NCI-H2081 (cell line): ENCODE measurements at regions not wholly inside any gene's neighbourhood (a gene's known extent, or its start where the extent isn't known, plus 50 kb on each side); places are given as distances from the start of the nearest gene placed in this dataset.
A peak's percentile ranks its signal among the peaks of the same experiment; 100 is the strongest.

Experiments
- DNase-seq, 2 experiments: peaks; one replicate each; lab custom pipeline; 2025; lab: John Stamatoyannopoulos, UW

DNA sequence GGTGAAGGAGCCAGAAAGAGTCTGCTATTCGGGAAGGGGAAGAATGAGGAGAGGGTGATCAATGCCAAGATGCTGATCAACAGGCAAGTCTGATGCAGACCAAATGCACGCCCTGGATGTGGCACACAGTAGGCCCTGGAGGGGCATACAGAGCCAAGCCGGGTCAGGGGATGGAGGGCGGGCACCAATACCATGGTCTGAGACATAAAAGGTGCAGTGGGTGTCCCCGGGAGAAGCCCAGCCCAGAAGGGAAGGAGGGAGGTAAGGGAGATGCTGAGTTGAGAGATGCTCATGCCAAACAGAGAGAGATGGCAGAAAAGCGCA lies 66.6 kb upstream of the ID2 start:
- no peak for DNase-seq

DNA sequence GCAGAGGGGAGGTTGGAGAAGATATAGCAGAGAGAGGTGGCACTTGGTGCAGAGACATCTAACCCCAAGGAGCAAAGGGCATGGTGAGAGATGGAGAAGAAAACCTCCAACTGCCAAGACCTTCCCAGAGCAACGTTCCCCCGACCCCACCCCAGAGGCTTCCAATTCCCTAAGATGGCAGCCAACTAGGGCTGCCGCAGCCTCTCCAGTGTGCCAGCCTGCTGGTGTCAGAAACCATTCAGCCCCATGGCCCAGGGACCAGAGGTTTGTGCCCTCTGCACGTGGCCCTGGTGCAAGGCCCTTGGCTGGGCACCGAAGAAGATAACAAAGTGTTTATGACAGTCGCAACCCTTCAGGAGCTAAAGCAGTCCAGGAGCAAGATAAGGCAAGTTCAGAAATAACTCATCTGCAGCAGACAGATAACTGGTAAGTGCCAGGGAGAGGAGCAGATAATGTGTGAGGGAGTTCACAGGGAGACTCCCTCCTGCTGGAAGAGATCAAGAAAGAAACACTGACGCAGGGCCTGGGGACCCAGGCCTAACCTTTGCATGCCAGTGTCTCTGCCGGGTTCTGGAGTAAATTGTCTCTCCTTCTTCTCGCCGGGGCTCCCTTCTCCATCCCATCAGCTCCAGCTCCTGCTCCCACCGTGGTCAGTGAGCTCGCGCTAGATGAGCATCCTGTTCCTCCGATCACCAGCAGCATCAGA lies 66.1 kb upstream of the ID2 start:
- no peak for DNase-seq

DNA sequence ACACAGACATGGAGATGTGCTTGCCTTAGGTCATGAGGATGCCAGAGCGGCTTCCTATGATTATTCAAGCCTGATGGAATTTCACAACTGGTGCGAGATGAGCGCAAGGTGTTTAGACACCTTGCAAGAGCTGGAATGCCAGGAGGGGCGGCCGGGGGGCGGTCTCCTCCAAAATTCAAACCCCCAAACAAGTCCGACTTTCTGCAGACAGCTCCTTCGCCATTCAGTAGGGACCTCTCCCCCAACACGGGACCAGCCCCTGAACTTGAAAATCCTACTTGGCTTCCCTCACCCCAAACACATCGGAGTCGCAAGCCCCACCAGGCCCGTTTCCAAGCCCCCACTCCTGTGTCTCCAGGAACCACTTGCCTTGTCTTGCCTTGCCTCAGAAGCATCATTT lies 64.8 kb upstream of the ID2 start:
- DNase-seq: no peak

DNA sequence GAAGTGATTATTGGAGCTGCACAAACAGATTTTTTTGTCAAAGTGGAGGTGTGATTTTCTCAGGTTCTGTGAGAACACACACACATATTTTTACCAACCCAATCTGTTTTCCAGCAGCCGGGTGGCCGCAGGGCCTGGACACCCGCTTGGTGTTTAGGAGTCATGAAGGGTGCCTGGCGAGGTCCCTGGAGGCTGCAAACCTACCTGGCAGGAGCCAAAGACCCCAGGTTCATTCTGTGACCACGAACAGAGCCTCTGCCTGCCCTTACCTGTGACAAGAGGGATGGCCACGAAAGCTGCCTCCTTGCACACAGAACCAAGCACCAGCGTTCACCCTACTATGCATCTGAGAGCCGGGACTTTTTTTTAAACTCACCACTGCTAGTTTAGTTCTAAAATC lies 64.3 kb upstream of the ID2 start:
- DNase-seq: no peak

DNA sequence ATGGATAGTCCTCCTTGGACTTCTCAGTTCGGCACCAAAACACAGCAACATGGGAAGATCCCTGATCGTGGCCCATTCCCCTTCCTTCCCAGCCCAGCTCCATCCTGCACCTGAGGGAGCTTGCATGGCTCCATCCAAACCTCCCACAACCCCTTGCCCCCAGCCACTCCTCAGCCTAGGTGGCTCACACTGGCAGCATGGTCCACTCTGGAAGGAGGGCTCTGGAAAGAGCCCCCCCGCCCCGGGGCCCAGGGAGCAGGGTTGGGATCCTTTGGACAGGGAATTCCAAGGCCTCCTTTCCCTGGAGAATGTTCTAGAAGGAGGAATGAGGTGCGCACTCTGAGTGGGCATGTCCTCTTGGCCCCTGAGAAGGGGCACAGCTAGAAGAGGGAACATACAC lies 62.8 kb upstream of the ID2 start:
- DNase-seq: no peak

DNA sequence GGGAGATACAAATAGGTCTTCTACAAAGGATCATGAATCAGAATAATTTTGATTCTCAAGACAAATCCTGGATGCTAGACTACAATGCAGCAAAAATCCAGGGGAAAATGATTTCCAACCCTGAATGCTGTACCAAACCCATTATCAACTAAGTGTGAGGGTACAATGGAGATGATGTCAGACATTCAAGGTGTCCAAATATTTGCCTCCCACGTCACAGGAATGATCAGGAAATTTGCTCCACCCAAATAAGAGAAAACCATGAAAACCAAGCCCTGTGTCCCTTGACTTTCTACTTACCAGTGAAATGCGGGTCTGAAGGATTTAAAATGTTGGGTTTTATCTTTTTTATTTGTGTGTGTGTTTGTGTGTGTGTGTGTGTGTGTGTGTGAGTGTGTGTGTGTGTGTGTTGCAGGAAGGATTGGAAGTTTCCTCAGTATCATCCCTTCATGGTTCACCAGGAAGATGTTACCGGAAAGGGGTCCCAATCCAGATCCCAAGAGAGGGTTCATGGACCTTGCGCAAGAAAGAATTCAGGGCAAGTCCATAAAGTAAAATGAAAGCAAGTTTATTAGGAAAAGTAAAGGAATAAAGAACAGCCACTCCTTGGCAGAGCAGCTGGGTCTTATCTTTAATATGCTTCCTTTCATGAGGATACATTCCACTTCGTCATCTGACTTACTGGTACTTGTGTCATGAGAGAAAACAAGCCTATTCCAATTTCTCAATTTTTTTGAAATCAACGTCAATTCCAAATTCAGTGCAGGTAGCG lies 61.1 kb upstream of the ID2 start:
- DNase-seq: peak in 1 of 2 experiments; percentile 14

DNA sequence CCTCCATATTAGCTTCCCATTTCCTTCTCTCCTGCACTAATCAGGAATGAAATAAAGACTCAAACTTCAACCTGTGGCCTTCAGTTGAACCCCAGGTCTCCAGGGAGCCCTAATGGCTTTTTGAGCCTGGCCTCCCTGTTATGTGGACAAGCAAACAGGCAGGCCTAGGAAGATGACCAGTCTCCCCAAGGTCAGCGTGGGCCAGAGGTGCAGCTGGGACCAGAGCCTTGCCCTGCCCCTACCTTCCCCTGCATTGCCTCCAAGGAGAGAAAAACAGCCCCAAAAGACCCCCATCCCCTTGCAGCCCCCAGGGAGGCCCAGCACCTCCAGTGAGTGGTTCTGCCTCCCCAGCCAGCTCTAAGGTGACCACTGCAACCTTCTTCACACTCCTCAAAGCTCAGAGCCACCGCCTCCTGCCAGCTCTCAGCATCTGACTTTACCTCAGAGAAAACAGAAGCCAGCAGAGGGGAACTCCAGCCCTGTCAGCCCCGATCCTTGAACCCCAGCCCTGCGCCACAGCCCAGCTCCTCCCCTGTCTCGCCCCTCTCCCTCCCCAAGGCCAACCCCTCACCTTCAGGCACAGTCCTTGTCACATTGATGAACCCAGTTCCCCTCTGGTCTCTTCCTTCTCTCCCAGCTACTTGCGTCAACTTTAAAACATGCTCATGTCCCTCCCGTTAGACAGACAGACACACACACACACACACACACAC lies 59.5 kb upstream of the ID2 start:
- no peak for DNase-seq

DNA sequence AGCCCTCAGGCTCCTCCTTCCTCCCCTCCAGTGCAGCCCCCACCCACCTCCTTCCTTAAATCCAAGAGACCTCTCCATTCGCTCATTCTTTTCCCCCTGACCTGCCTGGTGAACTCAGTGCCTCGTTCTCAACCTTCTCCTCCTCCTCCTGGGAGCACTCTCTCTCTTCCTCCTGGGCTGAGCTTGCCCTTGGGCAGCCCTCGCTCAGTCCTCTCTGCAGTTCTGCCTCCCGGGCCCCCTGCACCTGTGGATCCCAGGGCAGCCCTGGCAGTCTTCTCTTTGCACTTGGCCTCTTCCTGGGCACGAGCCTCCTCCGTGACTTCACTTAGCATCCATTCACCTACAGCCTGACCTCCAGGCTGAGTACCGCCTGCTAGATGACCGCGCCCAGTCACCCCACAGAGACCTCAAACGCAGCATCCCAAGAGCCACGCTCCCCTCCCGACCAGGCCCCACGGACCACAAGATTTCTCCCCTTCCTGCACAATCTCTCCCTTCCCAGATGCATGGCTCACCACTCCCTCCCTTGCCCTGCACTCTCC lies 58.9 kb upstream of the ID2 start:
- no peak for DNase-seq

DNA sequence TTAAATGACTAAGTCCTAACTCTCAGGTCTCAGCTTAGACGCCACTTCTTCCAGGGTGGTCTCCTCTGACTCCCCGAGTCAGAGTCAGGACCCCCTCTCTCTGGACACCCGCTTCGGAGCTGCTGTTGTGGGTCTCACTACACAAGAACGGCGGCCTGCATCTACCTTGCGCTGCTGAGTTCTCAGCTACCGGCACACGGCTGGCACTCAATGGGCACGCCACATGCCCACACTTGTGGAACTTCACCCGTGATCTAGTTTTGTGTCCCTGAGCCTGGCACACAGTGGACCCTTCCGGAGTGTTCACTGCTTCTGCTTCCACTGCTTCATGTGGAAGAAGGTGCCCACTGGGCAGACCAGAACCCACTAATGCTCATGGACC lies 58.3 kb upstream of the ID2 start:
- no peak for DNase-seq

DNA sequence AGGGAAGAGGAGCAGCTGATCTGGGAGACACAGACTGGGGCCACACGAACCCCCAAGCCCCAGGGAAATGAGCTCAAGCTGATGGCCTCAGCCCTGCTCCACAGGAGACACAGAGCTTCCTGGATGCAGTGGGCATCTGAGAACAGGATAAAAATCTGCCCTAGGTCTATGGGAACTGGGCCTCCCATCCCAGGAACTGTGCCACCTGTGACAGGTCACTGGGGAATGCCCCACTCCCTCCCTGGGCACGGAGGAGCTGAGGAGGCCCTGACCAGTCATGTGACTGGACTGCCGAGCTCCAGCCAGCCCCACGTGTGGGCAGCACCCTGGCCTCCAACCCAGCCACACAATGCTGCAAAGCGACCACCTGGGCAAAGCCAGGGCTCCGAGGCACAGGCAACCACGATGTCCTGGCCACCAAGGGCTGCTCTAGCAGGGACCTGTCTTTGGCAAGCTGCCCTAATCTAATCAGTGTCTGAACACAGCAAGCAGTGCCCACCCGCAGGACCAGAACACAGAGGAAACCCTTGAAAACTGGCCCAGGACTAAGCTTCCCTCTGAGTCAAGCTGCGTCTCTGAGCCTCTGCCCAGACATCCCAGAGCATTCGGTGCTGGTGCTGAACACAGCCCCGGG lies 57.8 kb upstream of the ID2 start:
- DNase-seq: peak in 1 of 2 experiments; percentile 12

DNA sequence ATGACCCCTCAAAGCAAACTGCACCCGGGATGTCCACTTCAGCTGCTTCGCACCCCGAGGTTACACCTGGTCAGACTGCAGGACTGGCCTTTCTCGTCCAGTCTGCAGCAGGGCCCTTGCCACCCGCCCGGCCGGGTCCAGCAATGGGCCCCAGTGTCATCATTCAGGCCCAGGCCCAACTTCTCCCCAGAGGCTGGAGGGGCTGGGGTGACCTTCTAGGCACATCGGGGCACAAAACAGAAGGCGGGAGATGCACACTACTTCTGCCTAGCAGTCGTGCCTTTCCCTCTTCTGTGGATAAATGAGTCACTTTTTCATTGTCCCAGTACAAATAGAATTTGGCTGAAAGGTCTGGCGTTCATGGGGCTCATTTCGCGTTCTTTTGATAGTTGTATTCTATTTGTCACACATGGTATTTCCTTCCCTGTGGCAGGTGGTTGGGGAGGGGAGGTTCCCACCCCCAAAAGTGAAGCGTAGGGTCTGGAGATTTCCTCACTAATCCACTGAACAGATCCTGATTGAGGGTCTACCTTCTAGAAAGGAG lies 56.9 kb upstream of the ID2 start:
- DNase-seq: no peak

DNA sequence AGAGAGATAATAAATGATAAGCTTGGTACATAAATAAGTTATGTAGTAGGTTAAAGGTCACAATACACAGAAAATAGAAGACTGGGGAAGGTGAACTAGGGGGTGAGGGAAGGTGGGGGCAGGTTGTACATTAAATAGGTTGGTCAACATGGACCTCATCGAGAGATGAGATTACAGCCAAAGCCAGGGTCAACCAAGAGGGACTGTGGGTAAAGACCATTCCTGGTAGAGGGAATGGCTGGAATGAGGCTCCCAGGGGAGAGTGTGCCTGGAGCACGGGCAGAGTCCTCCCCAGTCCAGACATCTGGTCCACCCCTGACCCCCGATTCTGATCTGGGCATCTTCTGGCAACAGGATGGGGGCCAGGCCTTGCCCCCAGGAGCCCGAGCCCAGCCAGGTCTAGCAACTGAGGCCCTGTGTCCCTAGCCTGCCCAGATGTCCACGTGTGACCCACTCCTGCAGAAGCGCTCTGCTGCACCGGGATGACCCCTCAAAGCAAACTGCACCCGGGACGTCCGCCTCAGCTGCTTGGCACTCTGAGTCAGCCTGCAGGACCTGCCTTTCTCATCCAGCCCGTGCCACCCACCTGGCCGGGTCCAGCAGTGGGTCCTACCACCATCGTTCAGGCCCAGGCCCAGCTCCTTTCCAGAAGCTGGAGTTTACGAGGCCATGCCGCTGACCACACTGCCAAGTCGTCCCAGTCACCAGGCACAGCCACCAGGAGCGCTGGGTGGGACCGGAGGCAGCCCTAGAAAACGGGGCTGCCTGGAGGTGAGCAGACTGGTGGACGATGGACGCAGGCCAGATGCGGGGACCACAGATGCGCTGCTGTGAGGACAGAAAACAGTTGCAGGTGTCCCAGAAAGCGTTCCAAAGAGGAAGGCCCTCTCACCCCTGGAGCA lies 56.2 kb upstream of the ID2 start:
- no peak for DNase-seq

DNA sequence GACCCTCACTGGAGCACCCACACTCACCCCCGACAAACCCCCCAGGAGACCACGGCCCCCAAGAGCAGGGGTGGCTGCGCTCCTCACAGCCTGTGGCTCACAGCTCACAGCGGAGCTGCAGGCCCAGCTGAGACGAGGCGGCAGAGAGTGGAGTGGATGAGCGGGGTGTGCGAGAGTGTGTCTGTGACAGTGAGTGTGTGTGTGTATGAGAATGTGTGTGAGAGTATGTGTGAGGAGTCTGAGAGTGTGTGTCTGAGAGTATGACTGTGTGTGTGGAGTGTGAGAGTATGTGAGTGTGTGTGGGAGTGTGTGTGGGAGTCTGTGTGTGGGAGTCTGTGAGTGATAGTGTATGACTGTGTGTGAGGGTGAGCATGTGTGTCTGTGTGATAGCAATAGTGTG lies 55.3 kb upstream of the ID2 start:
- DNase-seq: no peak

DNA sequence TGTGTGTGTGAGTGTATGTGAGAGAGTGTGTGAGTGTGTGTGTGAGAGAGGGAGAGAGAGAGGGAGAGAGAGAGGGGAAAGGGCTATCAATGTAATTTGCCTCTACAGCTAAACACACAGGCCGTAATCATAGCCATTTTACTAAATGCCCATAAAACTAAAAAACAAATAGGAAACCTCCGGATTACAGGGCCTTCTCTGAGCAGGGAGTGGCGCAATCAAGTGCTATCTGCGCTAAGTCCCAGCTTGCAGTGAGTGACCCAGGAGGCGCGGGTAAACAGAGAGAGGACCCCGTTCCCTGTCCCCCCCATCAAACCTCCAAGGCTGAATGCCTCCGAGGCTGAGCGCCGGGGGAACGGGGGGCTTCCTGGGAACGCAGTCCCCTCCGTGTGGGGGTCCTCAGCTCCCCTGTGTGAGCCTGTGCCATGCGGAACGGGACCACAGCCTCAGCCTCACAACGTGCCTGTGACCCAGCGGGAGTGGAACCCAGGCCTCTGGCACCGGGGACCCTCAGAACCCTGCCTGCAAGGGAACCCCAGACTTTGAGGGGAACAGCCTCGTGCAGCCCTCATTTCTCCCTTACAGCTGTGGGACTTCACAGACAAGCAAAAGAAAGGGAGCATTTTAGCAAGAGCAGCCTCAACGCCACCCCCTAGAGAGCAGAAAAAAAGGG lies 54.7 kb upstream of the ID2 start:
- DNase-seq: peak; percentile 10 to 69

DNA sequence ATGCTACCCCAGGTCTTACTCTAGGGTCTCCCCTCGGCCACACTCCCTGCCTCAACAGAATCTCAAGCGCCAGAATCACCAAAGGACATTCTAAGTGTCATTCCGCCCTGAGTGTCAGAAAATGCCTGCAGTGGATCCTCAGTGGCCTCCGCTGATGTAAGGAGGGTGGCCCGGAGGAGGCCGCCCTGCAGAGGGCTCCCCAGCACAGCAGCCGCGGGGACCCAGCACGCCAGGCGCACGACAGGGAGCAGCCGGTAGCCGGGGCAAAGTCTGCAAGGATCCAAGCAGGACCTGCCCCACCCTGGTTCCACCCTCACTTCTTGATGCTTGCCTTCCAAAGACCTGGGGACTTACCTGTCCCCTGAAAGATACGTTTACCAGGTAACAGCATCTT lies 54.2 kb upstream of the ID2 start:
- DNase-seq: no peak

DNA sequence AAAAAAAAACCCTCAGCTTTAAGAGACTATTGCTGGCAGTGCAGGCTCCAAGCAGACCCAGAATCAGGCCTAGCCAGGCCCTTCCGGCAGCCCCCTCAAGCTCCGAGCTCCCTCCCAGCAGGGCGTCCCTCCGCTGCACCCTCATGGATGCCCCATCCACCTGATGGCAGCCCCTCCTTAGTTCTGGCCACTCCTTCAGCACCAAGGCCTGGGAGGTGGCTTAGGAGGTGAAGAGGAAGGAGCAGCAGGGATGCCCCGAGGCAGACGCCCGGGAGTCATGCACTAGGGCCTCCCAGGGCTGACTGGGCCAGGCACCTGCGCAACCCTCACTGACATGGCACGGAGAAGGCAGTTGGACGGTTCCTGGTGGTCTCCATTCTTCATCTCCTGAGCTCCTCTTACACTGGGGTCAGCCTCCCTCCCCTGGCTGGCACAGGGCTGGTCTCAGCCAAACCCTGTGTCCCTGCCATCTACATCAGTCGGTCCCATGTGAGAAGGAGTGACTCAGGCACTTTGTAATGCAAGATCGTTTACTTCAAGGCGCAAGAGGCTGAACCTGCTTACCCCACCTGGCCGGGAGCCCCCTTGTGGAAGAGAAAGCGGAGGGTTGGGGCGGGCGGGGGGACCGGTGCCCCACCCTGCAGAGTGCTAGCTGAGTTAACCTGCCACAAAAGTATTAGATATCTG lies 53.5 kb upstream of the ID2 start:
- DNase-seq: no peak

DNA sequence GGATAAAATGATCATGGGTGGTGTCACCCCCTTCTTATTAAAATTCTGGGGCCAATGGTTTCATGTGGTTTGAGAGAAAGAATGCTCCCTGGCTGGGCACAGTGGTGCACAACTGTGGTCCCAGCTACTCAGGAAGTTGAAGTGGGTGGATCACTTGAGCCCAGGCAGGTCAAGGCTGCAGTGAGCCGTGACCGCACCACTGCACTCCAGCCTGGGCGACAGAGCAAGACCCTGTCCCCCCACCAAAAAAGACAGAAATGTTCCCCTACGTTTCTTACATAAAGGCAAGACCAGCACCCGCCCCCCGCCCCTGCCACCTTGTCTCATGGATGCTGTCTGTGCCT lies 53.0 kb upstream of the ID2 start:
- no peak for DNase-seq

DNA sequence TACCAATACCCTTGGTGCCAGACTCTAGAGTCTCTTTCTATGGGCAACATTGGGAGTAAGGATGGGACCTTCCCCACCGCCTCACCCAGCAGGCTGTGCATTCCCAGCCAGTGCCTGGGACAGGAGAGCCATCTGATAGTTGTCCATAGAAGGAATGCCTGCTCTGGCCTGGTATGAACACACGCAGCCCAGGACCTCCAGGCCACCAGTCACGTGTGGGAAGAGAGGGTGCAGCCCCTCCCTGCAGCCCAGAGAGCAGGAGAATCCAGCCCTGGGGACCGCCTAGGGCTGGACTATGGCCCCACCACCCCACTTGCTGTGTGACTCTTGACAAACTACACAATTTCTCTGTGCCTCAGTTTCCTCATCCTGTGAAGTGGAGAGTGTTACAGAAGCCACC lies 52.5 kb upstream of the ID2 start:
- DNase-seq: no peak

DNA sequence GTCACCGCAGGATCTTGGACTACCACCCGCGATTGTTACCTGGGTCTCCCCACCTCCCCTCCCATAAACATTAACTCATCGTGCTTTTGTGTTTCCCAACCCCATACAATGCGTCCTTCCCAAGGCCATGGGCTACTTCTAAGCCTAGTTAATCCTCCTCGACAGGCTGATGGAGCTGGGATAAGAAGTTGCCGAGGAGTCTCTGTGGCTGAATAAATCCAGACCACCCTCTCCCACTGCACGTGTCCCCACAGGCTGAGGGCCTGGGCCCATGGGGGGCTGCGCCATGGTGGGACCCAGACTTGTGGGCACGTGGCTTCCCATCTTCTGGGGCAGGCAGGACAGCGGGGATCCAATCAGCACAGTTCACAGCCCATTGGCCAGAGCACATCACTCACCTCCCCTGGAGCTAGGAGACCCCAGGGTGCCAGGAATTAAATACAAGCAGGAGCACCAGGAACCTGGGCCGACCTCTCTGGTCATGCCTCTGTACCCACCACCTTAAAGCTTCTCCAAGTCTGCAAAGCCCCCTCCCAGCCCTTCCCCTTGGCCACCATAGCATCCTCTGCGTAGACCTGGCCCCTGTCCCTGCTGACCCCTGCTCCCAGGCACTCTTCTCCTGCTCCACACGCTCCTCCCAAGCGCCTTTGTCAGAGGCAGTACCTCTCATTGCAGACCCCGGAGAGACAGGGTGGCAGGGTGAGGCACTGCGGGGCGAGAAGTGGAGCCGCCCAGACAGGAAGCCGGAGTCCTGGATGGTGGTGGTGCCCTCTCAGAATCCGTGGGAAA lies 51.0 kb upstream of the ID2 start:
- DNase-seq: no peak
